HCT116 (cell line): ENCODE measurements at regions not wholly inside any gene's neighbourhood (a gene's known extent, or its start where the extent isn't known, plus 50 kb on each side); places are given as distances from the start of the nearest gene placed in this dataset.

Experiments
- ATAC-seq: fragments of 200-7000 bp; cut with Tn5 transposase; 2 replicates; pipeline ENCODE4 v1.9.1; 2020; ENCODE audit warnings: mild to moderate bottlenecking, moderate library complexity
- BruUV-seq: library from RNA; stranded (reverse); fragments of 400-500 nt; replicated peaks from 2 replicates; lab custom pipeline; 2021; lab: Mats Ljungman, UMichigan
- CTCF ChIA-PET: fragments of 300-600 bp; sonication (Branson Sonifier 250); formaldehyde crosslinking; loops from one replicate; lab custom pipeline; 2021; ENCODE audit warnings: antibody characterized with exemption; lab: Charles Lee
- POLR2A ChIA-PET: fragments of 300-600, 350-600 bp; sonication (Branson Sonifier 250); formaldehyde crosslinking; loops from one replicate; lab custom pipeline; 2021; ENCODE audit warnings: antibody characterized with exemption; lab: Charles Lee
- RAD21 ChIA-PET, 2 experiments: fragments of 300-600 bp; sonication (Branson Sonifier 250); formaldehyde crosslinking; loops; one replicate each; lab custom pipeline; 2023; ENCODE audit warnings: low total read pairs in 2 of 2; ENCODE audit not compliant: uncharacterized antibody in 2 of 2, unreplicated experiment in 2 of 2, low non-redundant PET in 1 of 2; lab: Charles Lee
- DNase-seq: peaks from one replicate; pipeline ENCODE4 v3.0.0-alpha.2; 2010; ENCODE audit warnings: low read depth, low spot score
- H2AFZ ChIP-seq: fragments of 200-600 bp; shearing (Covaris generic), sonication (generic); 2 replicates; pipeline ENCODE4 v1.6.1; 2017; ENCODE audit warnings: low read depth, mixed run types, mixed read lengths, antibody characterized with exemption, low read length; ENCODE audit not compliant: poor library complexity, severe bottlenecking
- H3K27ac ChIP-seq: 2 replicates; pipeline ENCODE4 v1.5.1; 2012; ENCODE audit warnings: low read depth, low read length
- H3K27me3 ChIP-seq: fragments of 200-600 bp; sonication (generic); 2 replicates; pipeline ENCODE4 v1.6.1; 2016; ENCODE audit warnings: mixed run types, low read length, mixed read lengths; ENCODE audit not compliant: insufficient read depth
- H3K36me3 ChIP-seq, 2 experiments: fragments of 200-500 bp in 1 of 2; fragments of 200-600 bp in 1 of 2; sonication (Bioruptor generic) in 1 of 2; sonication (generic) in 1 of 2; 2 replicates each; pipeline versions ENCODE4 v1.5.1 to v1.6.1; 2014 to 2016; ENCODE audit warnings: low read length in 2 of 2, inconsistent platforms in 1 of 2, mixed read lengths in 1 of 2, mixed run types in 1 of 2; ENCODE audit not compliant: insufficient read depth in 2 of 2, control insufficient read depth in 1 of 2
- H3K4me1 ChIP-seq, 2 experiments: fragments of 200-600 bp in 1 of 2; sonication (generic) in 1 of 2; 2 replicates each; pipeline versions ENCODE4 v1.5.1 to v1.6.1; 2012 to 2017; ENCODE audit warnings: low read length in 2 of 2, inconsistent platforms in 1 of 2, mild to moderate bottlenecking in 1 of 2, mixed read lengths in 1 of 2, mixed run types in 1 of 2, moderate library complexity in 1 of 2; ENCODE audit not compliant: insufficient read depth in 2 of 2, control insufficient read depth in 1 of 2
- H3K4me2 ChIP-seq: fragments of 200-600 bp; sonication (generic); 2 replicates; pipeline ENCODE4 v1.6.1; 2017; ENCODE audit warnings: mixed run types, low read length, mixed read lengths
- H3K4me3 ChIP-seq, 2 experiments: fragments of 200-600 bp in 1 of 2; sonication (generic) in 1 of 2; replicated peaks in 1 of 2; 2 replicates each; pipeline ENCODE4 v1.5.1; 2011 to 2016; ENCODE audit warnings: low read length in 2 of 2, control low read depth in 1 of 2, low read depth in 1 of 2, mild to moderate bottlenecking in 1 of 2, mixed read lengths in 1 of 2, mixed run types in 1 of 2
- H3K79me2 ChIP-seq: fragments of 200-600 bp; sonication (generic); 2 replicates; pipeline ENCODE4 v1.6.1; 2017; ENCODE audit warnings: mild to moderate bottlenecking, mixed run types, low read length, moderate library complexity, mixed read lengths; ENCODE audit not compliant: insufficient read depth
- H3K9ac ChIP-seq: fragments of 200-600 bp; sonication (generic); 2 replicates; pipeline ENCODE4 v1.6.1; 2016; ENCODE audit warnings: low read length, mixed read lengths
- H3K9me2 ChIP-seq: fragments of 200-600 bp; sonication (generic), shearing (Covaris generic); 2 replicates; pipeline ENCODE4 v1.6.1; 2017; ENCODE audit warnings: mixed run types, mild to moderate bottlenecking, moderate library complexity; ENCODE audit not compliant: insufficient read depth
- H3K9me3 ChIP-seq, 2 experiments: fragments of 200-500 bp in 1 of 2; fragments of 200-600 bp in 1 of 2; sonication (Bioruptor generic) in 1 of 2; sonication (generic) in 1 of 2; 2 replicates each; pipeline ENCODE4 v1.6.1; 2014 to 2017; ENCODE audit warnings: low read length in 2 of 2, mixed read lengths in 2 of 2, inconsistent platforms in 1 of 2, low read depth in 1 of 2, mild to moderate bottlenecking in 1 of 2, mixed run types in 1 of 2, moderate library complexity in 1 of 2; ENCODE audit not compliant: control insufficient read depth in 1 of 2, insufficient read depth in 1 of 2
- H4K20me1 ChIP-seq: fragments of 200-600 bp; sonication (generic), shearing (Covaris generic); 2 replicates; pipeline ENCODE4 v1.6.1; 2017; ENCODE audit warnings: mixed run types, mild to moderate bottlenecking, moderate library complexity; ENCODE audit not compliant: insufficient read depth
- CBX3 ChIP-seq: IDR thresholded peaks from 2 replicates; pipeline ENCODE4 v1.6.1; 2012; ENCODE audit warnings: low read depth
- CEBPB ChIP-seq: IDR thresholded peaks from 2 replicates; pipeline ENCODE4 v1.6.1; 2012; ENCODE audit warnings: low read depth
- EZH2phosphoT487 ChIP-seq: fragments of 200-600 bp; IDR thresholded peaks from 2 replicates; pipeline ENCODE4 v1.6.1; 2018; ENCODE audit warnings: antibody characterized with exemption, borderline replicate concordance
- FOSL1 ChIP-seq: IDR thresholded peaks from 2 replicates; pipeline ENCODE4 v1.6.1; 2012; ENCODE audit warnings: low read depth
- MAX ChIP-seq: IDR thresholded peaks from 2 replicates; pipeline ENCODE4 v1.6.1; 2012
- POLR2AphosphoS5 ChIP-seq: IDR thresholded peaks from 2 replicates; pipeline ENCODE4 v1.6.1; 2011; ENCODE audit warnings: mild to moderate bottlenecking, low read depth, low read length, moderate library complexity
- SRF ChIP-seq: IDR thresholded peaks from 2 replicates; pipeline ENCODE4 v1.6.1; 2012; ENCODE audit warnings: low read depth
- TCF7L2 ChIP-seq: IDR thresholded peaks from 2 replicates; pipeline ENCODE4 v1.7.0; 2011; ENCODE audit warnings: borderline replicate concordance, inconsistent platforms; ENCODE audit not compliant: insufficient read depth, insufficient read length; ENCODE audit errors: extremely low read depth
- ZNF274 ChIP-seq: fragments of 200-500 bp; sonication (Bioruptor generic); IDR thresholded peaks from 2 replicates; pipeline ENCODE4 v1.6.1; 2014; ENCODE audit warnings: mild to moderate bottlenecking, low read depth, low read length, inconsistent platforms
- intact Hi-C: fragments of 100-400 bp; cut with micrococcal nuclease; formaldehyde crosslinking; loops from 2 replicates; pipeline ENCODE4 v1.10.0; 2022
- TF ChIP-seq, protein P1 (sequence below), 3 experiments: fragments of 200-600 bp in 1 of 3; sonication (generic) in 1 of 3; IDR thresholded peaks in 2 of 3; conservative IDR thresholded peaks in 1 of 3; 2 replicates each; pipeline ENCODE4 v1.5.1; 2012 to 2017; ENCODE audit warnings: low read depth in 2 of 3, low read length in 2 of 3, antibody characterized with exemption in 1 of 3, borderline replicate concordance in 1 of 3, control low read depth in 1 of 3, mild to moderate bottlenecking in 1 of 3, mixed read lengths in 1 of 3, mixed run types in 1 of 3, moderate library complexity in 1 of 3; ENCODE audit not compliant: insufficient read depth in 1 of 3
- TF ChIP-seq, protein P2 (sequence below): IDR thresholded peaks from 2 replicates; pipeline ENCODE4 v1.6.1; 2011; ENCODE audit warnings: mild to moderate bottlenecking, low read length, moderate library complexity; ENCODE audit not compliant: insufficient replicate concordance; ENCODE audit errors: extremely low read depth

GRCh38 chr11:92552942-92553341 is 328.3 kb downstream of the FAT3 start:
- intact Hi-C loops, result no loop called here
- Histone ChIP-seq H3K9me2 (no peaks in the 10 kb centered on the region), H3K9ac (no peak overlapping the region), H2AFZ (no peak overlapping the region), H3K4me3 (no peak overlapping the region), H3K79me2 (no peaks in the 10 kb centered on the region), H4K20me1 (no peaks in the 10 kb centered on the region), H3K36me3 (no peaks in the 10 kb centered on the region), H3K9me3 (peaks cover 0 to 3% of the 10 kb centered on the region in 2 experiments; a peak in 1 of 4 replicates), H3K27me3 (no peaks in the 10 kb centered on the region), H3K4me1 (no peaks in the 10 kb centered on the region), H3K27ac (no peak overlapping the region), H3K4me2 (no peak overlapping the region)
- ATAC-seq (no peak), DNase-seq (no peak)
- TF ChIP-seq, protein P1, sequence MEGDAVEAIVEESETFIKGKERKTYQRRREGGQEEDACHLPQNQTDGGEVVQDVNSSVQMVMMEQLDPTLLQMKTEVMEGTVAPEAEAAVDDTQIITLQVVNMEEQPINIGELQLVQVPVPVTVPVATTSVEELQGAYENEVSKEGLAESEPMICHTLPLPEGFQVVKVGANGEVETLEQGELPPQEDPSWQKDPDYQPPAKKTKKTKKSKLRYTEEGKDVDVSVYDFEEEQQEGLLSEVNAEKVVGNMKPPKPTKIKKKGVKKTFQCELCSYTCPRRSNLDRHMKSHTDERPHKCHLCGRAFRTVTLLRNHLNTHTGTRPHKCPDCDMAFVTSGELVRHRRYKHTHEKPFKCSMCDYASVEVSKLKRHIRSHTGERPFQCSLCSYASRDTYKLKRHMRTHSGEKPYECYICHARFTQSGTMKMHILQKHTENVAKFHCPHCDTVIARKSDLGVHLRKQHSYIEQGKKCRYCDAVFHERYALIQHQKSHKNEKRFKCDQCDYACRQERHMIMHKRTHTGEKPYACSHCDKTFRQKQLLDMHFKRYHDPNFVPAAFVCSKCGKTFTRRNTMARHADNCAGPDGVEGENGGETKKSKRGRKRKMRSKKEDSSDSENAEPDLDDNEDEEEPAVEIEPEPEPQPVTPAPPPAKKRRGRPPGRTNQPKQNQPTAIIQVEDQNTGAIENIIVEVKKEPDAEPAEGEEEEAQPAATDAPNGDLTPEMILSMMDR (IDR thresholded peaks at IDR 0.05 in 2 of 3, conservative IDR thresholded peaks at IDR 0.05 in 1 of 3; ENCODE audit: borderline replicate concordance in 1 of 3, insufficient read depth in 1 of 3, low read depth in 2 of 3, low read length in 2 of 3), result no peak; a peak in 1 of 6 replicates
- TF ChIP-seq CEBPB (no peak), FOSL1 (no peak)
- CTCF ChIA-PET, result no interaction called here
- POLR2A ChIA-PET, result no interaction called here
- RAD21 ChIA-PET, result no interaction called here
- BruUV-seq, result no TSS peak

GRCh38 chr11:92554688-92555087 is 330.1 kb downstream of the FAT3 start:
- Histone ChIP-seq H3K4me2 (no peak overlapping the region), H3K27ac (no peak overlapping the region), H3K36me3 (no peaks in the 10 kb centered on the region), H3K79me2 (no peaks in the 10 kb centered on the region), H3K4me3 (no peak overlapping the region), H3K4me1 (no peaks in the 10 kb centered on the region), H4K20me1 (no peaks in the 10 kb centered on the region), H3K9me3 (0 out of 4 replicates have a peak, but pooled peaks cover 0 to 3% of the 10 kb centered on the region in 2 experiments), H3K27me3 (no peaks in the 10 kb centered on the region), H3K9ac (no peak overlapping the region), H2AFZ (no peak overlapping the region), H3K9me2 (no peaks in the 10 kb centered on the region)
- POLR2A ChIA-PET, result no interaction called here
- intact Hi-C loops, result no loop called here
- DNase-seq (no peak), ATAC-seq (no peak)
- RAD21 ChIA-PET, result no interaction called here
- CTCF ChIA-PET, result interaction anchor here (0.7 kb wide), 1 partner anchor 191 kb away, joined by 3 read pairs; no protein-coding TSS in a partner anchor
- no TSS peak for BruUV-seq
- TF ChIP-seq ZNF274 (no peak), TCF7L2 (no peak), SRF (no peak), CBX3 (no peak), EZH2phosphoT487 (no peak), POLR2AphosphoS5 (no peak), FOSL1 (no peak), MAX (no peak)
- TF ChIP-seq, protein P2, sequence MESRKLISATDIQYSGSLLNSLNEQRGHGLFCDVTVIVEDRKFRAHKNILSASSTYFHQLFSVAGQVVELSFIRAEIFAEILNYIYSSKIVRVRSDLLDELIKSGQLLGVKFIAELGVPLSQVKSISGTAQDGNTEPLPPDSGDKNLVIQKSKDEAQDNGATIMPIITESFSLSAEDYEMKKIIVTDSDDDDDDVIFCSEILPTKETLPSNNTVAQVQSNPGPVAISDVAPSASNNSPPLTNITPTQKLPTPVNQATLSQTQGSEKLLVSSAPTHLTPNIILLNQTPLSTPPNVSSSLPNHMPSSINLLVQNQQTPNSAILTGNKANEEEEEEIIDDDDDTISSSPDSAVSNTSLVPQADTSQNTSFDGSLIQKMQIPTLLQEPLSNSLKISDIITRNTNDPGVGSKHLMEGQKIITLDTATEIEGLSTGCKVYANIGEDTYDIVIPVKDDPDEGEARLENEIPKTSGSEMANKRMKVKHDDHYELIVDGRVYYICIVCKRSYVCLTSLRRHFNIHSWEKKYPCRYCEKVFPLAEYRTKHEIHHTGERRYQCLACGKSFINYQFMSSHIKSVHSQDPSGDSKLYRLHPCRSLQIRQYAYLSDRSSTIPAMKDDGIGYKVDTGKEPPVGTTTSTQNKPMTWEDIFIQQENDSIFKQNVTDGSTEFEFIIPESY, result no peak
